Loucy (cell line): ENCODE measurements at regions not wholly inside any gene's neighbourhood (a gene's known extent, or its start where the extent isn't known, plus 50 kb on each side); places are given as distances from the start of the nearest gene placed in this dataset.

Source experiments
- CTCF ChIP-seq: fragments of 200-600 bp; sonication (generic); conservative IDR thresholded peaks from 2 replicates; pipeline ENCODE4 v1.5.1; 2014; ENCODE audit warnings: mild to moderate bottlenecking, antibody characterized with exemption, low read length
- EZH2phosphoT487 ChIP-seq: fragments of 200-600 bp; IDR thresholded peaks from 2 replicates; pipeline ENCODE4 v1.6.1; 2018; ENCODE audit warnings: antibody characterized with exemption, mild to moderate bottlenecking, moderate library complexity, borderline replicate concordance

- TF ChIP-seq CTCF (no peak), EZH2phosphoT487 (no peak)
Measured at GRCh38 chr19:5243878-5244277, 96.7 kb downstream of the PTPRS start.
